ENCODE measurements at regions not wholly inside any gene's neighbourhood (a gene's known extent, or its start where the extent isn't known, plus 50 kb on each side); places are given as distances from the start of the nearest gene placed in this dataset.
"Not testable (repeated sequence)": the region's sequence is repeated elsewhere in the genome, so short reads cannot be mapped to it uniquely, and the experiment has no call there.

- DNase-seq (ENCODE audit: low spot score) = no peak
Measured at GRCh38 chr2:43013821-43014345, 212.5 kb downstream of the ZFP36L2 start.

- DNase-seq (ENCODE audit: low spot score) = no peak
Measured at GRCh38 chr2:43012966-43013365, 213.4 kb downstream of the ZFP36L2 start.

GRCh38 chr2:43011158-43011491 is 215.3 kb downstream of the ZFP36L2 start:
- no peak for DNase-seq (ENCODE audit: low spot score)

DNA sequence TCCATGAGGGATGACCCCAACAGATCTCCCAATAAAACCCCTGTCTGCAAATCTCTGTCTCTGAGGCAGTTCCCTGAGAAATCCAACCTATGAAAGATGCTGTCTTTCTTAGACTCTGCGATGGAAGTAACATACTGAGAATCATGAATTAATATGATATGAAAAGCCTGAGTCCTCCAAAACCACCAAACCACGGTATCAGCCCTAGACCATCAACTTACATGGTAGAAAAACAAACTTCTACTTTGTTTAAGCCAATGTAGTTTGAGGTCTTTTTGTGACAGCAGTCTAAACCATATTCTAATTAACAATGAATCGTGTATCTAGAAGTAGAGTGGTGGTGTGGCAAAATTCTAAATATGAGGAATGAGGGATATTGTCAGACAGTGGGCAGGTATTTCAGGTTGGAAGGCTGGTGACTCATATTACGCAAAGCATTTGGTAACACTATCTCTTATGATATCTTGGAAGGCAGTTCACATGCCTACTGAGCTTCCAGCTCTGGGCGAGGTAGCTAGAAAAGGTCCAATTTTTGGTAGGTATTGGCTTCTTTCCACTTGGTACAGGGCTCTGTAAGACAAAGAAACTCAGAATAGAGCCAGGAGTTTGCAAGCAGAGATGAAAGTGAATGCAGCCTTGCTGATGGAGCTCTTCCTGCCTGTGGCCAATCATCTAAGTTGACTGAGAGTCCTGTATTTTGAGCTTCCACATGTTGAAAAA is 215.8 kb downstream of the ZFP36L2 start:
- no peak for DNase-seq (ENCODE audit: low spot score)

GRCh38 chr2:43009448-43009847 is 217.0 kb downstream of the ZFP36L2 start:
- DNase-seq (ENCODE audit: low spot score) = no peak

- no peak for DNase-seq (ENCODE audit: low spot score)
Measured at GRCh38 chr2:43008388-43008787, 216.0 kb upstream of the HAAO start.

DNA sequence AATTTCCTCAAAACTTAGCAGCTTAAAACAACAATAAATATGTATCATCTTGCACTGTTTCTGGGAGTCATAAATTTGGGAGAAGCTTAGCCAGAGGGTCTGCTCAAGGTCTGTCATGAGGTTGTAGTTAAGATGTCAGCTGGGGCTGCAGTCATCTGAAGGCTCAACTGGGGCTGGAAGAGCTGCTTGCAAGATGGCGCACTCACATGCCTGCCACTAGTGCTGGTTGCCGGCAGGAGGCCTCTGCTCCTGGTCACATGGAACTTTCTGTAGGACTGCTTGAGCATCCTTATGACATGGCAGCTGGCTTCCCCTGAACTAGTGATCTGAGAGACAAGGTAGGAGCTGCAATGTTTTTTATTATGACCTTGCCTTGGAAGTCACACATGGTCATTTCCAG is 215.5 kb upstream of the HAAO start:
- no peak for DNase-seq (ENCODE audit: low spot score)

- DNase-seq (ENCODE audit: low spot score) = no peak
Measured at GRCh38 chr2:43006834-43007543, 214.6 kb upstream of the HAAO start.

DNA sequence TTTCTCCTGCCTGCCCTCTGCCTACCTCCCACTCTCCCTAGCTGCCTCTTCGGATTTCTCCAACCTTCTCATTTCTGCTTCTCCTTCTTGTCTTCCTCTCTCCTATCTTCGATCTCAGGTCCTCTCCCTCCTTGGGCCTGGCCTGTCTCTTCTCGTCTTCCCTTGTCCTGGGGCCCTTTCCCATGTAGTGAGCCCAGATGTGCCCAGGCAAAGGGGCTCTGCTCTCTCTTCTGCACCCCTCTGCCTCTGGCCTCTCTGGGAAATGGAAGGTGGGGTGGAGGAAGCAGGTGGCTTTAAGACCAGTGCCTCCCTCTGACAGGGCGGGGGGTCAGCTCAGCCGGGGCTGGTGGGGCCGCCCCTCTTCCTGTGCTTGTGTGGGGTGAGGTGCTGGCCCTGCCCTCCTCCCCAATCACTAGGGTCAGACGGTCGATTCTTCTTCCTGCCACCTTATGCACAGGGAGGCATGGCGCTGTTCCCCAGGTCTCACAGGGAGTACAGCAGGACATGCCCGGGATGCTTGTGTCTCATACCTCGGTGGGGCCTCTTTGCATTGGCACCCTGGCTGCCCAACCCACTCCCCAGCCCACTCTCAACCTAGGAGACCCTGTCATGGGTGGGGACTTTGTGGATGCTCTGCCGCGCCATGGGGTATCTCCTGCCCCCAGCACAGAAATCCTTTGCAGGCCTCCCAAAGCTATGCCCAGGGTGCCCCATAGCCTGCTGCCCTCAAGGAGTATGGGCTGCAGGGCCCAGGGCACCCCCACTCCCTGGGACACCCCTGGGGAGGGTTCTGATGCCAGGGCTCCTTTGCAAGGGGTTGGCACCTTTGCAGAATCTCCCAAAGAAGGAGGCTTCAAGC is 213.8 kb upstream of the HAAO start:
- DNase-seq (ENCODE audit: low spot score) = no peak

GRCh38 chr2:43005245-43005974 is 213.0 kb upstream of the HAAO start:
- no peak for DNase-seq (ENCODE audit: low spot score)

DNA sequence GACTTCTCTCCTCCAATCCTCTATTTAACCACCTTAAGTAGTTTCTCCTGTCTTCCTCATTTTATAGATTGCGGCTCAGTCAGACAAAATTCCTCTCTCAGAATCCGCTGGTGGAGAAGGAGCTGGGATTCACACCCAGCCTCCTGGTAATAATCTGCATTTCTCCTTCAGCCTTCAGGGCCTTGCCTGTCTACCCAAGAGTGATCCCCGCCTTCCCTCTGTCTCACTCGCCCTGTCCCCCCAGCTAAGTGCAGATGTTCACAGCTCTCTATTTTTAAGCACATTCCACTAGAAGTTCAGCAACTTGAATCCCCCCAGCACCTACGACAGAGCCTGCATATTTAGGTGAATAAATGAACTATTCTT is 212.5 kb upstream of the HAAO start:
- DNase-seq (ENCODE audit: low spot score) = no peak

GRCh38 chr2:43004126-43004865 is 211.9 kb upstream of the HAAO start:
- DNase-seq (ENCODE audit: low spot score) = not testable (repeated sequence)

DNA sequence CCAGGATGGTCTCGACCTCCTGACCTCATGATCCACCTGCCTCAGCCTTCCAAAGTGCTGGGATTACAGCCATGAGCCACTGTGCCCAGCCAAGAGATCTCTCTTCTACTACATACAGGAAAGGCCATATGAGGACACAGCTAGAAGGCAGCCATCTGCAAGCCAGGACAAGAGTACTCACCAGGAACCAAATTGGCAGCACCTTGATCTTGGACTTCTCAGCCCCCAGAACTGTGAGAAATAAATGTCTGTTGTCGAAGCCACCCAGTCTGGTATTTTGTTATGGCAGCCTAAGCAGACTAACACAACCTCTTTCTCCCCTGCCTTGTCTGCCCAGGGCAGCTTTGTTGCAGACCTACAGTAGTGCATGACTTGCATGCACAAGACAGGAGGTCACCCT is 211.3 kb upstream of the HAAO start:
- DNase-seq (ENCODE audit: low spot score) = no peak

DNA sequence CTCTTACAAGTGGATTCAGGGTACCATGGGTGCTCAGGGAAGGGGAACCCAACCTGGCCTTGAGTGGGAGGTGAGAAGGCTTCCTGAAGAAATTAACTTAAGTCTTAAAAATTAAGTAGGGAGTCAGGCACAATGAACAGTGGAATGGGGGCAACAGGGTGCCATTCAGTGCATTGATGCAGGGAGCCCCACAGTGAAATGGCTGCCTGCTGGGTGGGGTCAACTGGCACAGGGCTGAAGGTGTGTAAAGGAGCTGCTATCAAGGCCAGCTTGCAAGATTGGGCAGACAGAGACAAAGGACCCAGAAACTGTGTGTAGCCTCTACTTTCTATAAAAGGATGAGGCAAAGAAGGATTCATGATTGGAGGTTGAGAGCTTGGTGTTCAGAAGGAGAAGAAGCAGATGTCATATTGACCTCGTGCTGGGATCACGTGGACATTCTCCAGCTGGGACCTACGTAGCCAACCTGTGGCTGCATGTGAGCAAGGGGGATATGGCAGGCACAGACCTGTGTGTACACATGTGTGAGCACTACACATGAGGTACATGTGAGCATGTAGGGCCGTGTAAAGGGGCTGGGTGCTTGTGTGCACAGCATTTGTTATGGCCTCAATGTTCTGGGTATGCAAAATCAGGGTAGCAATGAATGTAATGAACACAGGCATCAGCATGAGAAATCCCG is 209.5 kb upstream of the HAAO start:
- DNase-seq (ENCODE audit: low spot score) = no peak

DNA sequence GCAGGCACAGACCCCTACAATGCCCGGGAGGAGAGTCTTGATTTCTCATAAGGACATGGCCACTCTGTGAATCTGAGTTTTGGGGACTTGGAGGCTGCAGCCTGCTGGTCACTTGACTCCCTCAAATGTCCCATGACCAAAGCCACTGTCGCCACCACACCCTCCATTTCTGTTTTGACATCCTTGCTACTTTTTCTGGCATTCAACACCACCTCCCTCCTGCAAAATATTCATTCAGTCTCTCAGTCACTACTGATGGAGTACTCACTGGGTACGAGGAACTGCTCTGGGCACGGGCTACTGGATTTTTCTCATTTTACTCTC is 208.6 kb upstream of the HAAO start:
- no peak for DNase-seq (ENCODE audit: low spot score)

DNA sequence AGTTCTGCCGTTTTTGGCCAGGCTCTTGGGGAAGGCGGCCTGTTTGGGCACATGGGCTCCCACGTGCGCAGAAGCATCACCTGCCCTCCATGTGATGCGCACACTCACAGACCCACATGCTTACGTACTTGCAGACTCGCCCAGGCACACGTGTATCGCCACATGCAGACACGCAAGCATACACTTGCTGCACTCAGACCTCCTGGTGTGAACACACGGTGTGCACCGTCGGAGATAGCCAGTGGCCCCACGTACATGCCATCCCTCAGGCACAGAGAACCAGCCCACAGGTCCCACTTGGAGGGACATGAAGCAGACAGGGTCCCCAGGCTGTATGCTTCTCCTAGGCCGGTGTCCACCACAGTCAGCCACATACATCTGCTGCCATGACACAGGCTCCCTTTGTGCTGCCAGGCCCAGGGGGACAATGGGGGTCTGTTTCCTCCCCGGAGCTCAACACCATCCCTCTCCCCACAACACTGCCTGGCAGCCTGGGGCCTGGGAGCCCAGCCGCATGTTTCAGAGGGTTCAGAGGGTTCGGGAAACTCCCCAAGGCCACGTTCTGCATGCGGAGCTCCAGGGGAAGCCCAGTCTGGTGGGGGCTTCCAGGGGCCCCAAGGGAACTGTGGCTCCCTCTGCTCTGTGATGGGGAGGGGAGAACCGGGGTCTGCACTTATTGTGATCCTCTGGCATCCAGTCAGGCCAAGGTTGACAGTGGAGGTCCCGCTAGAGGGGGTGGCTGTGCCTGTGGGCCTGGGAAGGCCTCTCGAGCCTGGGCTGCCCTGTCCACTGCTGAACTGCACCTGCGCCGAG is 208.1 kb upstream of the HAAO start:
- DNase-seq (ENCODE audit: low spot score) = no peak

GRCh38 chr2:42999856-43000241 is 207.5 kb upstream of the HAAO start:
- no peak for DNase-seq (ENCODE audit: low spot score)

DNA sequence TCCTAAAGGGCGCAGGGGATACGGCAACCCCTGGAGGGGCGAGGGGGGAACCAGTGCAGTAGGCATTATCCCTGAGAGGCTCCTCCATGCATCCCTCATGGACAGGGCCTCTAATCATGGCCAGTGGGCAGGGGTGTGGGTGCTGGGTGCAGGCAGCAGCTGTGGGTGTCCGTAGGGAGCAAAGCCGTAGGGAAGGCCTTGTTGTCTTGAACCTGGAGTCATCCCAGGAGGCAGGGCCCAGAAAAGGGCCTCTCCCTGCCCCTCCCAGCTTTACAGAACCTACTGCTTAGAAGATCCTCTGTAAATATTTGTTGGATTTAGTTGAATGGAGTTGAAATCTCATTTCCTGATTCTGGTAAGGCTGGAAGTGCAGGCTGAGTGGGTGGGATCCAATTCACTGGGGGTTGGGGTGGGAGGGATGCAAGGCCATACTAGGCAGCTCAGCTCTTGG is 207.0 kb upstream of the HAAO start:
- DNase-seq (ENCODE audit: low spot score) = no peak

DNA sequence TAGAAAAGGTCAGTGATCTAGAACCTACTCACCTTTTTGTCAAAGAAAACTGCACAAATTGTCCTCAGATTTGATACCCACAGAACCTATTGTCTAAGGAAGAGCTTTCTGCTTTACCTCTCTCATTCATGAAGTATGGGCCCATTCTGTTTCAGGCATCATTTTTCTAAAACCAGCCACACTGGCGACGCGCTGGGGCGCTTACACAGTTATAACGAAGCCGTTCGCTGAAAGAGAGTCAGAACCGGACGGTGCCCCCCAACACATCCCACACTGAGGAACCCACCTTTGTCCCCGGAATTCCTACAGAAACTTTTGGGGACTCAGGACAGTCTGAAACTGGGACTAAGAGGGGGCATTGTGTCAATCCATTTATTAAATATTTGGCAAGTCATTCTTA is 206.3 kb upstream of the HAAO start:
- DNase-seq (ENCODE audit: low spot score) = no peak

DNA sequence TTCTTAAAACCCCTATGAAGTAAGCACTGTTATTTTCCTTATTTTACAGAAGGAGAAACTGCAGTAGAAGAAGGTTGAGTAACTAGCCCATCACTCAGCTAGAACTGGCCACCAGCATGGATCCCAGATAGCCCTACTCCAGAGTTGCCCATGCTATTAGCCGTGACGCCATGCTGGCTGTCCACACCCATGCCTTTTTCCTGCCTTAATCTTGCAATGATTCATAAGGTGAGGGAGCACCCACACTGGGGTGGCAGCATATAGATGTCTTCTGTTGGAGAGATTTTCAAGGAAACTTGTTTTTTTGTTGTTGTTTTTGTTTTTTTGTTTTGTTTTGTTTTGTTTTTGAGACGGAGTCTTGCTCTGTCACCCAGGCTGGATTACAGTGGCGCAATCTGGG is 204.1 kb upstream of the HAAO start:
- no peak for DNase-seq (ENCODE audit: low spot score)
